ENCODE measurements at regions not wholly inside any gene's neighbourhood (a gene's known extent, or its start where the extent isn't known, plus 50 kb on each side); places are given as distances from the start of the nearest gene placed in this dataset.

DNA sequence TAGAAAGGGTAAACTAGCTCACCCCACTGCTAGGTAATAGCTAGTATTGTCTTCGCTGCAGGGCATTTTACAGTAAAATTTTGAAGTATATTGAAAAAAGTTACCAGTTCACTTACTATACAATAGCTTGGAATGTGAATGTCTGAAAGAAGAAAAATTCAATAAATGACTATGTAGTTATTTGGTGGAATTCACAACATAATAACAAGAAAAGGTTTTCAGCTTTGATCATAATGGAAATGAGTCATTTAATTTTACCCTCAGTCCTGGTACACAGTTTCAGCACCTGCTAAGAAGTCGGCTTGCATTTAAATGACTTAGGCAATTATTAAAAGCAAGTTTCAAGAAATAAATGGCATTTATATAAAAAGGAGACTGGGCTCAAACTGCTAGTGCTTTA is 90.4 kb downstream of the NUP35 start:
- no peak for ATAC-seq (replicated peaks in 6 of 8)

DNA sequence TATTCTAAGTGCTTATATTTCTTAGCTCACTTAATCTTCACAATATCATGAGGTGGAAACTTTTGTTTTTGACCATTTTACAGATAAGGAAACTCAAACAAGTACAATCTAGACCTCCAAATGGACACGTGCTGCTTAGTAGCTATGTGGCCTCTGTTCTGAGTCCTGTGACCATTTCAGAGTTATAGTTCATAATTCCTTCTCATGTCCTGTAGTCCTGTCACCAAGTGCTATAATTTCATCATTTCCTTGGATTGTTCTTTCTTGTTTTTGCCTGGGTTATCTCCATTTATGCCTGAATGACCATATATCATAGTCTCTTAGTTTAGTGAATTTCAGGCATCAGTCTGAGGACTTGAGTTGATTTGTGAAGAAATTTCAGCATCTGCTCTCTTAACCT is 91.7 kb downstream of the NUP35 start:
- Histone ChIP-seq H3K27ac (no peak overlapping the region), H3K4me1 (replicated peaks in 1 of 2) (no peaks in the 10 kb centered on the region), H3K4me3 (no peak overlapping the region)
- WGBS, 10 experiments = 36 to 100% (median 100%) methylated on average over 1 of the region's 1 CpG; no CpG with 5 or more reads in 5 of the 10 experiments
- in situ Hi-C loops (cut with MboI; ENCODE audit: low pct_unique_long_range_greater_than_20kb in 2 of 9, low sequenced_read_pairs in 9 of 9, unreplicated experiment in 9 of 9) = no loop called here
- ATAC-seq (replicated peaks in 6 of 8) = no peak

More for the DNA sequence above, 90.4 kb downstream of the NUP35 start:
- H3K27ac ChIP-seq = no peak overlapping the region
- in situ Hi-C loops (cut with MboI; ENCODE audit: low pct_unique_long_range_greater_than_20kb in 2 of 9, low sequenced_read_pairs in 9 of 9, unreplicated experiment in 9 of 9) = no loop called here
- no peak overlapping the region for H3K4me3 ChIP-seq
- H3K4me1 ChIP-seq (replicated peaks in 1 of 2) = no peaks in the 10 kb centered on the region
- WGBS, 10 experiments = 44 to 100% (median 88%) methylated on average over 1 to 2 of the region's 2 CpGs

DNA sequence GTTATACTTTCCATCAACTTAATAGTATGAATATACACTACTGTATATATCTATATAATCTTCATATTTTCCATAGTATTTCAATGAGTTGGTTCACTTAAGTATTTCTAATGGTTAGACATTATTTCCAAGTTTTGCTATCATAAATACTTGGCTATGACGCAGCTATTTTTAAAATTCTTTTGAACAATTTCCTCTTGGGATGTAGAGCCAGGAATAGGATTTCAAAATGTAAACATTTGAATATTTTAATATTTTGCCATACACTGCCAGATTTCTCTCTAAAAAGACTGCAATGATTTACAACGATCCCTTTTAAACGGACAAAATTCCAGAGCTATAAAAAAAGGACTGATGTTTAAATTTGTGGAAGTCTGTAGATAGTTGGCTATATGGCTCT is 95.6 kb downstream of the NUP35 start:
- no peaks in the 10 kb centered on the region for H3K4me1 ChIP-seq (replicated peaks in 1 of 2)
- H3K27ac ChIP-seq = no peak overlapping the region
- WGBS, 10 experiments = 44 to 100% (median 86%) methylated on average over 2 to 3 of the region's 3 CpGs; no CpG with 5 or more reads in 1 of the 10 experiments
- no peak overlapping the region for H3K4me3 ChIP-seq
- in situ Hi-C loops (cut with MboI; ENCODE audit: low pct_unique_long_range_greater_than_20kb in 2 of 9, low sequenced_read_pairs in 9 of 9, unreplicated experiment in 9 of 9) = no loop called here
- ATAC-seq (replicated peaks in 6 of 8) = no peak

DNA sequence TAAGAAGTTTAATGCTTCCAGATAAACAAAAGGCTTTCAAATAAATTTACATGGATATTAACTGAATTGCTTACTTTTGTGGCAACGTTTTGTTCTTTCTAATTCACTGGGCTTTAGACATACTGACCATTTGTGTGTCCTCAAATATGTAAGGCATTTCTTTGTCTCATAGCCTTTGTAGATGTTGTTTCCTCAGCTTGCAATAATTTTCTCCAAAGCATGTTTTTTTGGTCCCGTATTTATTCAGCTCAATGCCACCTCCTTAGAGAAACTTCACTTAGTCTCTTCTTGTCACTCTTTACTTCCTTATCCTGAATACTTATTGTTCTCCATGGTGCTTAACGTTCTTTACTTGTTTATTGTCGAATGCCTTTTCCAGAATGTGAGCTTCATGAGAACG is 98.5 kb downstream of the NUP35 start:
- in situ Hi-C loops (cut with MboI; ENCODE audit: low pct_unique_long_range_greater_than_20kb in 2 of 9, low sequenced_read_pairs in 9 of 9, unreplicated experiment in 9 of 9) = no loop called here
- Histone ChIP-seq H3K4me1 (replicated peaks in 1 of 2) (no peaks in the 10 kb centered on the region), H3K4me3 (no peak overlapping the region), H3K27ac (no peak overlapping the region)
- WGBS, 10 experiments = 56 to 86% (median 78%) methylated on average over 1 to 5 of the region's 5 CpGs
- ATAC-seq (replicated peaks in 6 of 8) = no peak

DNA sequence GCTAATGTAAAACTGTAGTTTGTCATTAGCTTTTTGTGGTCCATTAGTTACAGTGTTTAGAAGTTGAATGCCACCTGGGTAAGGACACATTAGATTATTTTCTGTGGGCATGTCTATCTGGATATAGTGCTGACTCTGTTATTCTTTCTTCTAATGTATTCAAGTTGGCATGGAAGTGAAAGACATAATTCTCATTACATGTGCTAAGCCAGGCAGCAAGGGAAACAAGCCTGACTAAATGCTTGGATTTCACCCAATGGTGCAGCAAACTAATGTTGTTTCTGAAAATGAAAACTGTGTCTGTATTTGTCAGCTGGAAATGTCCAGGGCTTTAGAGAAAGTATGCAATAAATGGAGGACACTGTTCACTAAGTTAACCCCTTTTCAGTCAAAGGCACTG is 100.7 kb downstream of the NUP35 start:
- Histone ChIP-seq H3K4me1 (replicated peaks in 1 of 2) (no peaks in the 10 kb centered on the region), H3K4me3 (no peak overlapping the region), H3K27ac (no peak overlapping the region)
- in situ Hi-C loops (cut with MboI; ENCODE audit: low pct_unique_long_range_greater_than_20kb in 2 of 9, low sequenced_read_pairs in 9 of 9, unreplicated experiment in 9 of 9) = no loop called here
- ATAC-seq (replicated peaks in 6 of 8) = peak in 1 of 8 experiments; percentile 47

DNA sequence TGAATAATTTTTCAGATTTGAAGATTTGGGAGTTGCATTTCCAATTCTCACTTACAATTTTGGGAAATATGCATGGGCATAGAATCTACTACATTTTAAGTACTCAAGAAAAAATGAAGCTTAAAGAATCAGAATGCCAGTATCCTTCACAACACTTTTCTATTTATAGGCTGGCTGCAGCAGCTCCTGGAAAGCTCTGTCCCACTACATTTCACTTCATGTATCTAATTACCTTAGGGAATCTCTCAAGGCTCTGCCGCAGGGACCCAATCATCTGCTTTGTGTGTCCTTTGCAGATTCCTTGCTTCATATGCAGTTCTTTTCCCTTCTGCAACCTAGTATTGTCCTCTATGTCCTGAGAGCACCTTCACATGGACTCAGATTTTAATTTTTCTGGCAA is 102.9 kb downstream of the NUP35 start:
- H3K4me3 ChIP-seq = no peak overlapping the region
- ATAC-seq (replicated peaks in 6 of 8) = no peak
- no peak overlapping the region for H3K27ac ChIP-seq
- no peaks in the 10 kb centered on the region for H3K4me1 ChIP-seq (replicated peaks in 1 of 2)
- WGBS, 10 experiments = 80 to 100% (median 100%) methylated on average over 1 of the region's 1 CpG; no CpG with 5 or more reads in 3 of the 10 experiments
- in situ Hi-C loops (cut with MboI; ENCODE audit: low pct_unique_long_range_greater_than_20kb in 2 of 9, low sequenced_read_pairs in 9 of 9, unreplicated experiment in 9 of 9) = no loop called here

DNA sequence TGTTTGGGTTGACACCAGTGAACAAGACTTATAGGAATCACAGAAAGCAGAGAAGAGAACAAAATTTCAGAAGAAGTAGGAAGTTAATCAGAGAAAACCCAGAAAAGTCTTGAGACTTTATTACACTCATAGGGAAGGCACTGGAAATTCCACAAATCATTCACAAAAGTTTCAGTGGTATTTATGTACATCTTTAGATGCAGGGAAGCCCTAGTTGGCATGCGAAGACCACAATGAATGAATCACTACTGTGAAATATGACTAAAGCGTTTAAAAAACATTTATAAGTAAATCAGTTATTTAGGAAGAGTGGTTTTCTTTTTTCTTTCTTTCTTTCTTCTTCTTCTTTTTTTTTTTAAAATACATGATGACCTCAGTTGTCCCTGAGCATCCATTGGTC is 105.1 kb downstream of the NUP35 start:
- in situ Hi-C loops (cut with MboI; ENCODE audit: low pct_unique_long_range_greater_than_20kb in 2 of 9, low sequenced_read_pairs in 9 of 9, unreplicated experiment in 9 of 9) = no loop called here
- H3K4me1 ChIP-seq (replicated peaks in 1 of 2) = no peaks in the 10 kb centered on the region
- no peak overlapping the region for H3K4me3 ChIP-seq
- 17 to 96% (median 57%) methylated on average over 2 of the region's 2 CpGs; no CpG with 5 or more reads in 2 of the 10 experiments for WGBS, 10 experiments
- no peak overlapping the region for H3K27ac ChIP-seq
- peak in 3 of 8 experiments; percentile 58 to 64 (median 62) for ATAC-seq (replicated peaks in 6 of 8)

DNA sequence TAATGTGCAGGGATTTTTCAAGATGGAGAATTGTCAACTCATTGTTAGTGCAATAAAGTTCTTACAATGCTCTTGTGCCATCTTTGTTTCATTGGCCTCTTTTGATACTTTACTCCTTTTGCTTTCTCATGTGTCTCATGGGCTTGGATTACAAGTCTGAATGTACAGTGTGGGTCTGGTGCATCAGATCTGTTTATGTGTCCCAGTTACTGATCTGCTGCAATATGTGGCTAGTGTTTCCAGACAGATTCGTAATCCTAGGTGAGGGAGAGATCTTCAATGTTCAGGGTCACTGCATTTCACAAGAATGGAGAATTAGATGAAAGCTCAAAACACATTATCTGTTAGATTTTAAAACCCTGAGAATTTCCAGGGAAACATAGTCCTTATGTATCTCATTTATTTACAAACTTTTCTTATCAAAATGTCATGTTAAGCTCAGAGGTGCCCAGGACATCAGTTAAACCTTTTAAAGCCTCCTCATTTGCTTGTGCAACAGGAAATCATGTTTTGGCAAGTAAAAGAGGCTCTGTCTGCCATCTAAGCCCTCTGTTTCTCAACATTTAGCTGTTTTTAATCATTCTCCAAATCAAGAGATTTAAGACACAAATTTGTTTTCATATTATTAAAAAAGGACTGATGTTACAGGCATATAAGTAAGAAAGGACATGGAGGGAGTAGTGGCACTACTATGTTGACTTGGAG is 108.1 kb downstream of the NUP35 start:
- in situ Hi-C loops (cut with MboI; ENCODE audit: low pct_unique_long_range_greater_than_20kb in 2 of 9, low sequenced_read_pairs in 9 of 9, unreplicated experiment in 9 of 9) = no loop called here
- Histone ChIP-seq H3K27ac (no peak overlapping the region), H3K4me3 (no peak overlapping the region), H3K4me1 (replicated peaks in 1 of 2) (no peaks in the 10 kb centered on the region)
- 33 to 100% (median 100%) methylated on average over 1 of the region's 1 CpG; no CpG with 5 or more reads in 7 of the 10 experiments for WGBS, 10 experiments
- no peak for ATAC-seq (replicated peaks in 6 of 8)

DNA sequence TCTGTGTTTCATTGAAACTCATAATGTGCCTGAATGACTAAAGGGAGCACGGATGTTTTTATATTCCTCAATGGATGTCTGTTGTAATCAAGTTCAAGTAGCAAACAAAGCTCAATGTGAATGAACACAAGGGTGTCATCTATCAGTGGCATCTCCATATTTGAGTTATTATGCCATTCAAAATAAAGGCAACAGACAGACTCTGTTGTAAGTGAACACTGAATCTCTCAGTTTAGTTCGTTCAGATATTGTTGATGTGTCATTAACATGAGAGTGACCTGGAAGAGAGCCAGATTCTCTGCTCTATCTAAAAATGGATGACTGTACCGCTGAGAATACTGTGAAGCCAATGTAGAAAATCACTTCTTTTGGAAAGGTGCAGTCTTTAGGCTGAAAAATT is 118.7 kb downstream of the NUP35 start:
- ATAC-seq (replicated peaks in 6 of 8) = peak in 6 of 8 experiments; percentile 32 to 77 (median 52)
- H3K4me3 ChIP-seq = no peak overlapping the region
- peaks cover 2 to 7% of the 10 kb centered on the region in 2 donors for H3K4me1 ChIP-seq (replicated peaks in 1 of 2)
- in situ Hi-C loops (cut with MboI; ENCODE audit: low pct_unique_long_range_greater_than_20kb in 2 of 9, low sequenced_read_pairs in 9 of 9, unreplicated experiment in 9 of 9) = no loop called here
- 44 to 100% (median 77%) methylated on average over 1 to 3 of the region's 3 CpGs for WGBS, 10 experiments
- H3K27ac ChIP-seq = no peak overlapping the region

DNA sequence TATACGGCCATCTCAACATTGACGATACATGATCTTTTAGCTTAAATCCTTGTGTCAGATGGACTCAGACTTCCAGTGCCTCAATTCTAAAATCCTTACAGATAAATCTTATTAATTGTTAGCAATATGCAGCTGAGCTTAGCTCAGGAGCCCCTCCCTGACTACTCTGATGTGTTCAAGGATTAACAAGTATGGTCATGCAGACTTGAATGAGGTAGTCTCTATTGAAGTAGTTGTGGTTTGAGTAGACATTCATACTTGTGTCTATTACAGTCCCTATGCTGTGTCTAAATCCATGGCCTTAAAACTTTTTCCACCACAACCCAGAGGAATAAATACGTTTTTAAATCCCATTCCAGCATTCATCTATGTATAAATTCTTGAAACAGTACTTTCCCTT is 119.5 kb downstream of the NUP35 start:
- H3K27ac ChIP-seq = no peak overlapping the region
- peaks cover 2 to 7% of the 10 kb centered on the region in 2 donors for H3K4me1 ChIP-seq (replicated peaks in 1 of 2)
- 76 to 100% (median 82%) methylated on average over 1 to 3 of the region's 3 CpGs; no CpG with 5 or more reads in 2 of the 10 experiments for WGBS, 10 experiments
- no peak overlapping the region for H3K4me3 ChIP-seq
- in situ Hi-C loops (cut with MboI; ENCODE audit: low pct_unique_long_range_greater_than_20kb in 2 of 9, low sequenced_read_pairs in 9 of 9, unreplicated experiment in 9 of 9) = no loop called here
- ATAC-seq (replicated peaks in 6 of 8) = peak in 2 of 8 experiments; percentile 75 to 79

DNA sequence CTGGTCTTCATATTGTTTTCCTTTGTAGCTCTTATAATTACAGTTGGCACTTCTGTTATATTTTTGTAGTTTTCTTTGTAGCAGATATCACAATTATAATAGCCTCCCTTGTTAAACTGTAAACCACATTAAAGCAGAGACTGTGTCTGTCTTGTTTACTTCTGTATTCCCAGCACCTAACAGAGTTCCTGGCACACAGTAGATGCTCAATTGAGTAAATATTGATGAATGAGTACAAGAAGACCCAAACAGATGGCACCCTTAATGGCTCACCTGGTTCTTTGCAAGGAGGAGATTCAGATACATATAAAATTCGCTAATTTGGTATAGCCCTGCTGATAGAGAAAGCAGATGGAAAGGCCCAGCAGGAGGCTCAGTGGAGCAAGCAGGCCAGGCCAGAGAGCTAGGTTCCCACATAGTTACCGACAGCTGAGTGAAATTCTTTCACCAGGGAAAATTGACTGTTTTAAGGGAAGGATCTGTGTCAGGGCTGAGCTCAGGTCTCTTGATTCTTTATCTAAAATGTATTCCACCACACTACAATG is 120.1 kb downstream of the NUP35 start:
- no peak overlapping the region for H3K27ac ChIP-seq
- peaks cover 2 to 7% of the 10 kb centered on the region in 2 donors for H3K4me1 ChIP-seq (replicated peaks in 1 of 2)
- ATAC-seq (replicated peaks in 6 of 8) = peak in 1 of 8 experiments; percentile 46
- in situ Hi-C loops (cut with MboI; ENCODE audit: low pct_unique_long_range_greater_than_20kb in 2 of 9, low sequenced_read_pairs in 9 of 9, unreplicated experiment in 9 of 9) = no loop called here
- WGBS, 10 experiments = 0 to 100% (median 83%) methylated on average over 1 to 2 of the region's 2 CpGs
- no peak overlapping the region for H3K4me3 ChIP-seq

DNA sequence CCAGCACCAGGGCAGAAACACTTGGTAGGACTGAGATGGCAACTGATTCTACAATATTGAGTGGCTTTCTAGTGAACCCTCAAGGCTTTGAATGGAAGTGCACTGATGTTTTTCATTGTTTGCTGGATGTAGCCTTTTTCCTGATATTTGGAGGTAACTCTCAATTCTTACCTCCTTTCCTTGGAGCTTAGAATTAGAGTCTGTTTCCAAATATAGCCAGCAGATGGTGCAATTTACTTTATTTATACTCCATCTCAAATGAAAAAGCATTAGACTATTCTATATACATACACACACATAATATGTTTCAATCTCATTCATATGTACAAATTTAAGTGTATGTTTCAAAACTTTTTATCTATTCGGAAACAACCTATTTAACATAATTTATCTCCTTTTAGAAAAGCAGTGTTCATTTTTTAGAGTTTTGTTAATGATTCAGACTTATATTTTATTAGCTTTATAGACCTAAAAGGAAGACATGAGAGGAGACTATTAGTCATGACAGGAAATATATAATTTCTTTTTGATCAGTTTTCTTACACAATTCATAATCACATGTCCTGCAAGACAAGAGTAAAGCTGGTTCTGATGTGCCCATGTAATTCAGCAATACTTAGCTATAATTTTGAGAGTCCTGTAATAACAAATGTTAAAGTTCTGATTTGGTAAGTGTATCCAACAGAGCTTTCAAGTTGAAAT is 124.8 kb downstream of the NUP35 start:
- in situ Hi-C loops (cut with MboI; ENCODE audit: low pct_unique_long_range_greater_than_20kb in 2 of 9, low sequenced_read_pairs in 9 of 9, unreplicated experiment in 9 of 9) = no loop called here

DNA sequence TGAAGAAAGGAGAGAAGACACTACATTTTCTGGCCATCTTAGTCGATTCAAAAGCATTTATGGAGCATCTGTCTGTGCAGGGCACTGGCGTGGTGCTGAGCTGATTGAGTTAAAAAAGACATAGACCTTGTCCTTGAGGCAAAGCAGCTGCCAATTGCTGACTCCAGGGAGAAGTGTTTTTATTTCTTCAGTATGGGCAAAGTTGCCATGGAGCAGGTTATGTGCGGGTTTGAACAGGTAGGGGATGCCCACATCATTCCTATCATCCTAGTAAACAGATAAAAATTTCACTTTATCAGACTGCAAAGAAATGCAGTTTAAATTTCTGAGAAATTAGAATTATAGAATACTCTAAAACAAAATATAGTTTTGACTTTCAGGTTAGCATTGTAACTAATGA is 125.8 kb downstream of the NUP35 start:
- in situ Hi-C loops (cut with MboI; ENCODE audit: low pct_unique_long_range_greater_than_20kb in 2 of 9, low sequenced_read_pairs in 9 of 9, unreplicated experiment in 9 of 9) = no loop called here
- 19 to 100% (median 69%) methylated on average over 1 to 3 of the region's 3 CpGs; no CpG with 5 or more reads in 1 of the 10 experiments for WGBS, 10 experiments
- no peak for ATAC-seq (replicated peaks in 6 of 8)
- H3K4me1 ChIP-seq (replicated peaks in 1 of 2) = peaks cover 0 to 7% of the 10 kb centered on the region in 2 donors
- H3K27ac ChIP-seq = no peak overlapping the region
- no peak overlapping the region for H3K4me3 ChIP-seq

More for the DNA sequence above, 124.8 kb downstream of the NUP35 start:
- ATAC-seq (replicated peaks in 6 of 8) = peak in 7 of 8 experiments; percentile 32 to 69 (median 42)
- no peak overlapping the region for H3K4me3 ChIP-seq
- no peak overlapping the region for H3K27ac ChIP-seq
- peaks cover 0 to 7% of the 10 kb centered on the region in 2 donors for H3K4me1 ChIP-seq (replicated peaks in 1 of 2)
- WGBS, 10 experiments = 0 to 7% (median 0%) methylated on average over 1 of the region's 1 CpG; no CpG with 5 or more reads in 2 of the 10 experiments
